ENCODE measurements at regions not wholly inside any gene's neighbourhood (a gene's known extent, or its start where the extent isn't known, plus 50 kb on each side); places are given as distances from the start of the nearest gene placed in this dataset.

DNA sequence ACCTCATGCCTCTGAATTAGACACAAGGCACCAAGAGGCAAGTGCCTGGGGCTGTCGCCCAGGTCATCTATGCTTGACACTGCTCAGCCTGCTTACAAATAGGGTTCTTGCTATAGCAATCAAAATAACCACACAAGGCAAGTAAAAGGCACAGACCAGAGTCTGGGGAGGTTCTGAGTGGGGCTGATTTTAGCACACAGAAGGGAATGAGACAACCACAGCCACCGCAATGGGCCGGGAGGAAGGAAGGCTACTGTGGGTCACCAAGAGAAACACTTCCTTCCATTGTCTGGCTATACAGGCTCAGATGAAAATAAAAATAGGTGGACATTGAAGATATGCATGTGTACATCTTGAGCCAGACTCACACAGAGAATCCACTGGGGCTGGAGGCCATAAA is 159.1 kb downstream of the DLEU7 start:
- DNase-seq (ENCODE audit: low read depth): no peak
- H3K4me3 ChIP-seq (ENCODE audit: low read depth, low read length): no peak overlapping the region
- no peak for TF ChIP-seq MYC (IDR thresholded peaks at IDR 0.05; ENCODE audit: low read depth, low read length)
- TF ChIP-seq, protein P1, sequence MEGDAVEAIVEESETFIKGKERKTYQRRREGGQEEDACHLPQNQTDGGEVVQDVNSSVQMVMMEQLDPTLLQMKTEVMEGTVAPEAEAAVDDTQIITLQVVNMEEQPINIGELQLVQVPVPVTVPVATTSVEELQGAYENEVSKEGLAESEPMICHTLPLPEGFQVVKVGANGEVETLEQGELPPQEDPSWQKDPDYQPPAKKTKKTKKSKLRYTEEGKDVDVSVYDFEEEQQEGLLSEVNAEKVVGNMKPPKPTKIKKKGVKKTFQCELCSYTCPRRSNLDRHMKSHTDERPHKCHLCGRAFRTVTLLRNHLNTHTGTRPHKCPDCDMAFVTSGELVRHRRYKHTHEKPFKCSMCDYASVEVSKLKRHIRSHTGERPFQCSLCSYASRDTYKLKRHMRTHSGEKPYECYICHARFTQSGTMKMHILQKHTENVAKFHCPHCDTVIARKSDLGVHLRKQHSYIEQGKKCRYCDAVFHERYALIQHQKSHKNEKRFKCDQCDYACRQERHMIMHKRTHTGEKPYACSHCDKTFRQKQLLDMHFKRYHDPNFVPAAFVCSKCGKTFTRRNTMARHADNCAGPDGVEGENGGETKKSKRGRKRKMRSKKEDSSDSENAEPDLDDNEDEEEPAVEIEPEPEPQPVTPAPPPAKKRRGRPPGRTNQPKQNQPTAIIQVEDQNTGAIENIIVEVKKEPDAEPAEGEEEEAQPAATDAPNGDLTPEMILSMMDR (IDR thresholded peaks at IDR 0.05; ENCODE audit: low read depth, low read length): no peak
- TF ChIP-seq, protein P2, sequence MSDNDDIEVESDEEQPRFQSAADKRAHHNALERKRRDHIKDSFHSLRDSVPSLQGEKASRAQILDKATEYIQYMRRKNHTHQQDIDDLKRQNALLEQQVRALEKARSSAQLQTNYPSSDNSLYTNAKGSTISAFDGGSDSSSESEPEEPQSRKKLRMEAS (IDR thresholded peaks at IDR 0.05; ENCODE audit: low read depth, low read length): no peak

DNA sequence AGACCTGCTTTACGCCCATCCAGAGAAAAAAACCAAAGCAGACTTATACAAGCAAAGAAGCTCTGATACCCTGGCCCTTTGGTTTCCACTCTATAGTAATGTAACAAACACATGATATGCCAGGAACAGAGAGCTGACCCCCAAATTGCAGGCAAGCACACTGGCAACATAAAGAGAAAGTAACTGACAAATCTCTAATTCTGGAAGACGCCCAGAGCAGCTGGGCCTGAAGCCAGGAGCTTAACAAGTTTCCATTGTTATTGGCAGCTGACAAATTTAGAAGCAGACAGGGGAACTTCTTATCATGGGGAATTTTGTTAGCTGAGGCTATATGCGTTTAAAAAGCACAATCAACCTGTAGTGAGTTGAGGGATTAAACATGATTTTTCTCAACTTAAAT is 158.0 kb downstream of the DLEU7 start:
- DNase-seq (ENCODE audit: low read depth): no peak
- H3K4me3 ChIP-seq (ENCODE audit: low read depth, low read length): no peak overlapping the region
- TF ChIP-seq, protein P2 (IDR thresholded peaks at IDR 0.05; ENCODE audit: low read depth, low read length): no peak
- TF ChIP-seq MYC (IDR thresholded peaks at IDR 0.05; ENCODE audit: low read depth, low read length) (no peak), POLR2A (IDR thresholded peaks at IDR 0.05; ENCODE audit: extremely low read depth, insufficient read length) (no peak)
- TF ChIP-seq, protein P1 (IDR thresholded peaks at IDR 0.05; ENCODE audit: low read depth, low read length): no peak

DNA sequence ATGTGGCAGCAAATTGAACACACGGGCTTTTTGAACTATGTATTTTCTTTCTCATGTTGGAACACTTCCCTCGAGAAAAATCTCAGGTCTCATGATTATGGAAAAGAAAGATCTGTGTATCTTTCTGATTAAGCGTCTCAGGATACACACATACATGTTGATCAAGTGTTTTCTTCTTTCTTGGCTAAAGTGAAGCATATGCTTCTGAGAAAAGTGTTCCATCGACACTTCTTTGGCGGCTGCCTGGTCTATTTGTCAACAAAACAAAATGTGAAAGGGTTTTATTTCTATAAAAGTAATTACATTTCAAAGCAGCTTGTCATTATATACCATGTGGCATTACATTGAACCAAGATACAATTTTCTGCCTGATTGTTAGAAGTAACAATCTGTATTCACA is 157.5 kb downstream of the DLEU7 start:
- DNase-seq (ENCODE audit: low read depth): no peak
- TF ChIP-seq MYC (IDR thresholded peaks at IDR 0.05; ENCODE audit: low read depth, low read length) (no peak), POLR2A (IDR thresholded peaks at IDR 0.05; ENCODE audit: extremely low read depth, insufficient read length) (no peak)
- TF ChIP-seq, protein P2 (IDR thresholded peaks at IDR 0.05; ENCODE audit: low read depth, low read length): no peak
- TF ChIP-seq, protein P1 (IDR thresholded peaks at IDR 0.05; ENCODE audit: low read depth, low read length): no peak
- H3K4me3 ChIP-seq (ENCODE audit: low read depth, low read length): no peak overlapping the region

DNA sequence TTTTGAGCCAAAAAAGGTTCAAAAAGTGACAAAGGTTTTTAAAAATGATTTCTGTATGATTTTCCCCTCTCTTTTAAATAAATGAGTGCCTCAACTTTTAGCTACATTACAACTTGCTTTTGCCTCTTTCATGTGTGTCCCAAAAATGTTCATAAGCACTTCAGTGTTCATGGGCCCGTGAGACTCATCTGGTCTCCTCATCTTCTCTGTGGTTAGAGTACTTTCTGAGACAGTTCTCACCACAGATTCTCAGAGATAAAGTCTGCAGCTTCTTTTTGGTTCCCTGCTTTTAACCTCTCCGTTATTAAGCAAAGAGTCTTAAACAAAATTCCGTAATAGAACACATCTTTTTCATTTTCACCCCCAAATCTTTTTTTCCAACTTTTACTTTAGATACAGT is 156.9 kb downstream of the DLEU7 start:
- TF ChIP-seq POLR2A (IDR thresholded peaks at IDR 0.05; ENCODE audit: extremely low read depth, insufficient read length) (no peak), MYC (IDR thresholded peaks at IDR 0.05; ENCODE audit: low read depth, low read length) (no peak)
- TF ChIP-seq, protein P1 (IDR thresholded peaks at IDR 0.05; ENCODE audit: low read depth, low read length): no peak
- TF ChIP-seq, protein P2 (IDR thresholded peaks at IDR 0.05; ENCODE audit: low read depth, low read length): no peak
- no peak overlapping the region for H3K4me3 ChIP-seq (ENCODE audit: low read depth, low read length)
- DNase-seq (ENCODE audit: low read depth): no peak

DNA sequence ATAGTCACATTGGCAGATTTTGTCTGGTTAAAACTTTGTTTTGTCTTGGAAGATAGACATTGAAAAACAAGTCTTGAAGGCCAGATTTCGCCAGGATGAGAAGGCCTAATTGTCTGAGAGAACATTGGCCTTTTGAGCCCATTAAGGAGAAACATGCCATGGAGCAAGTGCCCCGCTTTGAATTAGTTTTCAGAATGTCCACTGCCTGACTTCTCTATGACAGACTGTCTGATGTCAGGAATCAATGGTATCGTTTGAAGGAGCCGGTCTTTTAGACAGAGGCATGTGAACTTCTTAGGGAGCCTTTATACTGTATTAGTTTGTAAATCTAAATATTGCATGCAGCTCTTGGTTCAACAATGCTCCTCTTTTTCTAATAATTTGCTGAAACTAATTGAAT is 155.9 kb downstream of the DLEU7 start:
- no peak for DNase-seq (ENCODE audit: low read depth)
- H3K4me3 ChIP-seq (ENCODE audit: low read depth, low read length): no peak overlapping the region
- TF ChIP-seq, protein P1 (IDR thresholded peaks at IDR 0.05; ENCODE audit: low read depth, low read length): no peak
- no peak for TF ChIP-seq MYC (IDR thresholded peaks at IDR 0.05; ENCODE audit: low read depth, low read length)
- no peak for TF ChIP-seq POLR2A (IDR thresholded peaks at IDR 0.05; ENCODE audit: extremely low read depth, insufficient read length)
- TF ChIP-seq, protein P2 (IDR thresholded peaks at IDR 0.05; ENCODE audit: low read depth, low read length): no peak

DNA sequence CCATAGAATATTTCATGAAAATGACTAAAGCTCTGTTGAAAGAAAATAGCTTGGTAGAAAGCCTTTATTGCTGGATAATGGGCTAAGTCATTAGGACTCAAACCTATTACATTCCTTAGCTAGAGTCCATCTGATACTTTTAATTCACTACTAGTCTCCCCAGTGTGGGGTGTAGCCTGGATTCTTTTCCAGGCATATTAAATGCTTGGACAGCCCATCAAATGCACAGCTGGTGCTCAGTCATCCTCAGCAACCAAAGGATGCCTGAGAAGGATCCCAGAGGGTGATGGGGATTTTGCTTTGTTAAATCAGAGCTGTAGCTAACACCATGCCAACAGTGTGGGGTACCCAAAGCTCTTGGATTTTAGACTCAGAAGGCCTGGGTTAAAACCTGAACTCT is 153.5 kb downstream of the DLEU7 start:
- DNase-seq (ENCODE audit: low read depth): no peak
- H3K4me3 ChIP-seq (ENCODE audit: low read depth, low read length): no peak overlapping the region
- TF ChIP-seq POLR2A (IDR thresholded peaks at IDR 0.05; ENCODE audit: extremely low read depth, insufficient read length) (no peak), MYC (IDR thresholded peaks at IDR 0.05; ENCODE audit: low read depth, low read length) (no peak)
- TF ChIP-seq, protein P2 (IDR thresholded peaks at IDR 0.05; ENCODE audit: low read depth, low read length): no peak
- TF ChIP-seq, protein P1 (IDR thresholded peaks at IDR 0.05; ENCODE audit: low read depth, low read length): no peak
